ENCODE measurements at regions not wholly inside any gene's neighbourhood (a gene's known extent, or its start where the extent isn't known, plus 50 kb on each side); places are given as distances from the start of the nearest gene placed in this dataset.

GRCh38 chr12:90303771-90304170, 595.1 kb upstream of the ATP2B1 start:
- DNase-seq: no peak

GRCh38 chr12:90301561-90302133, 593.0 kb upstream of the ATP2B1 start:
- no peak for DNase-seq

- no peak for DNase-seq
These were observed 592.5 kb upstream of the ATP2B1 start for GRCh38 chr12:90301095-90301494.

- DNase-seq: no peak
These were observed 591.0 kb upstream of the ATP2B1 start for GRCh38 chr12:90299666-90300065.

GRCh38 chr12:90299121-90299520, 590.5 kb upstream of the ATP2B1 start:
- DNase-seq: no peak

GRCh38 chr12:90298289-90298948, 589.8 kb upstream of the ATP2B1 start:
- no peak for DNase-seq

GRCh38 chr12:90295858-90296257, 587.2 kb upstream of the ATP2B1 start:
- no peak for DNase-seq

GRCh38 chr12:90292183-90292582, 583.5 kb upstream of the ATP2B1 start:
- DNase-seq: no peak

- DNase-seq: no peak
These were observed 582.6 kb upstream of the ATP2B1 start for GRCh38 chr12:90290980-90291975.

GRCh38 chr12:90287585-90287984, 578.9 kb upstream of the ATP2B1 start:
- no peak for DNase-seq

GRCh38 chr12:90281154-90281868, 572.7 kb upstream of the ATP2B1 start:
- DNase-seq: no peak

GRCh38 chr12:90280564-90281058, 572.0 kb upstream of the ATP2B1 start:
- no peak for DNase-seq

- DNase-seq: no peak
These were observed 571.4 kb upstream of the ATP2B1 start for GRCh38 chr12:90280033-90280432.

- DNase-seq: no peak
These were observed 566.5 kb upstream of the ATP2B1 start for GRCh38 chr12:90275088-90275487.

- no peak for DNase-seq
These were observed 565.8 kb upstream of the ATP2B1 start for GRCh38 chr12:90274407-90274806.

- no peak for DNase-seq
These were observed 559.9 kb upstream of the ATP2B1 start for GRCh38 chr12:90268574-90268973.

- DNase-seq: no peak
These were observed 553.6 kb upstream of the ATP2B1 start for GRCh38 chr12:90262251-90262650.

- no peak for DNase-seq
These were observed 552.6 kb upstream of the ATP2B1 start for GRCh38 chr12:90261283-90261682.

- no peak for DNase-seq
These were observed 551.5 kb upstream of the ATP2B1 start for GRCh38 chr12:90260136-90260535.

GRCh38 chr12:90257927-90258624, 549.4 kb upstream of the ATP2B1 start:
- no peak for DNase-seq

- no peak for DNase-seq
These were observed 546.2 kb upstream of the ATP2B1 start for GRCh38 chr12:90254796-90255195.

Data from right kidney (tissue), 1 donor.